C4-2B (cell line): ENCODE measurements at regions not wholly inside any gene's neighbourhood (a gene's known extent, or its start where the extent isn't known, plus 50 kb on each side); places are given as distances from the start of the nearest gene placed in this dataset.

ENCODE experiments used
- H3K27ac ChIP-seq: fragments of 450-650 bp; 2 replicates; pipeline ENCODE4 v1.5.1; 2017
- CTCF ChIP-seq: fragments of 450-650 bp; conservative IDR thresholded peaks from 2 replicates; pipeline ENCODE4 v1.5.1; 2017; ENCODE audit warnings: mild to moderate bottlenecking
- ZFX ChIP-seq: fragments of 450-650 bp; IDR thresholded peaks from 2 replicates; pipeline ENCODE4 v1.6.1; 2017

GRCh38 chr5:156103155-156103885 lies 223.6 kb upstream of the SGCD start:
- TF ChIP-seq ZFX (no peak), CTCF (no peak)
- no peak overlapping the region for H3K27ac ChIP-seq

GRCh38 chr5:156109317-156110023 lies 217.5 kb upstream of the SGCD start:
- TF ChIP-seq CTCF = no peak
- no peak for TF ChIP-seq ZFX
- no peak overlapping the region for H3K27ac ChIP-seq

- TF ChIP-seq CTCF (no peak), ZFX (no peak)
- no peak overlapping the region for H3K27ac ChIP-seq
These were observed 207.3 kb upstream of the SGCD start for GRCh38 chr5:156119692-156120091.

- no peak overlapping the region for H3K27ac ChIP-seq
- TF ChIP-seq ZFX = no peak
- TF ChIP-seq CTCF = no peak
These were observed 206.2 kb upstream of the SGCD start for GRCh38 chr5:156120777-156121176.

- no peak overlapping the region for H3K27ac ChIP-seq
- TF ChIP-seq CTCF (no peak), ZFX (no peak)
These were observed 205.7 kb upstream of the SGCD start for GRCh38 chr5:156121234-156121633.

GRCh38 chr5:156121882-156122281 lies 205.1 kb upstream of the SGCD start:
- TF ChIP-seq ZFX = no peak
- no peak for TF ChIP-seq CTCF
- no peak overlapping the region for H3K27ac ChIP-seq

DNA sequence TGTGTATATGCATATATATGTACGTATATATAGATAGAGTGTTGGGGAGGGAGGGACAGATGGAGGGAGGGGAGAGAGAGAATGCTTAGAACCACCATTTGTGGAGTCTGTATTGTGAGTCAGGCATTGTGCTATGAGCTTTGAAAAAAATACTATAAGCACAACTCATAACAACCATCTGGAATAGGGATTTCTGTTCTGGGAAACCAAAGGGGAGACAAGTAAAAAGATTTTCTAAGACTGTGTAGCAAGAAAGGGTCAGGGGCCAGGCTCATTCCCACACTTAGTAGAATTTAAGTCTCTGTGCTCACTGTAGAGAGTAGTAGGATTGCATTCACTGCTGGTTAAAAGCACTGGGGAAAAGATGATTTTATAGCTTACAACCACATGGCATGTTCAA lies 202.3 kb upstream of the SGCD start:
- TF ChIP-seq ZFX (no peak), CTCF (no peak)
- no peak overlapping the region for H3K27ac ChIP-seq
